ENCODE measurements at regions not wholly inside any gene's neighbourhood (a gene's known extent, or its start where the extent isn't known, plus 50 kb on each side); places are given as distances from the start of the nearest gene placed in this dataset.
A peak's percentile ranks its signal among the peaks of the same experiment; 100 is the strongest.

GRCh38 chr3:152717252-152717651 lies 117.7 kb upstream of the P2RY1 start:
- WGBS (ENCODE audit: insufficient coverage, low lambda C conversion rate): 50% methylated on average over 2 of the region's 3 CpGs
- DNase-seq: no peak
- Histone ChIP-seq H3K27me3 (ENCODE audit: control insufficient read depth, insufficient read depth, low read length) (no peaks in the 10 kb centered on the region), H3K4me3 (ENCODE audit: low read length) (no peak overlapping the region), H3K36me3 (ENCODE audit: control insufficient read depth, insufficient read depth, low read length) (no peaks in the 10 kb centered on the region), H3K27ac (ENCODE audit: low read length) (no peak overlapping the region), H3K9me3 (ENCODE audit: control insufficient read depth, low read depth, low read length) (no peaks in the 10 kb centered on the region), H3K4me1 (ENCODE audit: control insufficient read depth, insufficient read depth, low read length) (peaks cover 7% of the 10 kb centered on the region)

GRCh38 chr3:152718810-152719209 lies 116.1 kb upstream of the P2RY1 start:
- peak in 1 of 2 donors; percentile 20 for DNase-seq
- Histone ChIP-seq H3K27me3 (ENCODE audit: control insufficient read depth, insufficient read depth, low read length) (no peaks in the 10 kb centered on the region), H3K4me3 (ENCODE audit: low read length) (no peak overlapping the region), H3K36me3 (ENCODE audit: control insufficient read depth, insufficient read depth, low read length) (no peaks in the 10 kb centered on the region), H3K9me3 (ENCODE audit: control insufficient read depth, low read depth, low read length) (no peaks in the 10 kb centered on the region), H3K4me1 (ENCODE audit: control insufficient read depth, insufficient read depth, low read length) (peaks cover 11% of the 10 kb centered on the region), H3K27ac (ENCODE audit: low read length) (peak overlapping the region; percentile 6)

GRCh38 chr3:152719264-152719663 lies 115.7 kb upstream of the P2RY1 start:
- no peaks in the 10 kb centered on the region for H3K36me3 ChIP-seq (ENCODE audit: control insufficient read depth, insufficient read depth, low read length)

GRCh38 chr3:152720951-152721718 lies 113.8 kb upstream of the P2RY1 start:
- Histone ChIP-seq H3K27me3 (ENCODE audit: control insufficient read depth, insufficient read depth, low read length) (no peaks in the 10 kb centered on the region), H3K4me1 (ENCODE audit: control insufficient read depth, insufficient read depth, low read length) (peaks cover 19% of the 10 kb centered on the region), H3K27ac (ENCODE audit: low read length) (no peak overlapping the region), H3K9me3 (ENCODE audit: control insufficient read depth, low read depth, low read length) (no peaks in the 10 kb centered on the region), H3K36me3 (ENCODE audit: control insufficient read depth, insufficient read depth, low read length) (no peaks in the 10 kb centered on the region), H3K4me3 (ENCODE audit: low read length) (no peak overlapping the region)
- no peak for DNase-seq
- WGBS (ENCODE audit: insufficient coverage, low lambda C conversion rate): 87% methylated on average over 3 of the region's 4 CpGs

More at GRCh38 chr3:152719264-152719663, 115.7 kb upstream of the P2RY1 start:
- Histone ChIP-seq H3K4me3 (ENCODE audit: low read length) (no peak overlapping the region), H3K27ac (ENCODE audit: low read length) (peak overlapping the region; percentile 6), H3K9me3 (ENCODE audit: control insufficient read depth, low read depth, low read length) (no peaks in the 10 kb centered on the region), H3K4me1 (ENCODE audit: control insufficient read depth, insufficient read depth, low read length) (peaks cover 15% of the 10 kb centered on the region), H3K27me3 (ENCODE audit: control insufficient read depth, insufficient read depth, low read length) (no peaks in the 10 kb centered on the region)
- no CpG with 5 or more reads among the region's 2 CpGs for WGBS (ENCODE audit: insufficient coverage, low lambda C conversion rate)
- DNase-seq: peak; percentile 49 to 63

- Histone ChIP-seq H3K9me3 (ENCODE audit: control insufficient read depth, low read depth, low read length) (peaks cover 3% of the 10 kb centered on the region), H3K27me3 (ENCODE audit: control insufficient read depth, insufficient read depth, low read length) (no peaks in the 10 kb centered on the region), H3K4me3 (ENCODE audit: low read length) (no peak overlapping the region), H3K27ac (ENCODE audit: low read length) (peak overlapping the region; percentile 68), H3K36me3 (ENCODE audit: control insufficient read depth, insufficient read depth, low read length) (no peaks in the 10 kb centered on the region), H3K4me1 (ENCODE audit: control insufficient read depth, insufficient read depth, low read length) (peaks cover 12% of the 10 kb centered on the region)
- peak; percentile 61 to 83 for DNase-seq
- WGBS (ENCODE audit: insufficient coverage, low lambda C conversion rate): 17% methylated on average over 1 of the region's 1 CpG
Measured at GRCh38 chr3:152724270-152724669, 110.7 kb upstream of the P2RY1 start.

- no peak overlapping the region for H3K4me3 ChIP-seq (ENCODE audit: low read length)
- no peak for DNase-seq
- WGBS (ENCODE audit: insufficient coverage, low lambda C conversion rate): 57% methylated on average over 1 of the region's 2 CpGs
- H3K27me3 ChIP-seq (ENCODE audit: control insufficient read depth, insufficient read depth, low read length): no peaks in the 10 kb centered on the region
- no peaks in the 10 kb centered on the region for H3K36me3 ChIP-seq (ENCODE audit: control insufficient read depth, insufficient read depth, low read length)
- peaks cover 3% of the 10 kb centered on the region for H3K9me3 ChIP-seq (ENCODE audit: control insufficient read depth, low read depth, low read length)
- H3K4me1 ChIP-seq (ENCODE audit: control insufficient read depth, insufficient read depth, low read length): peaks cover 12% of the 10 kb centered on the region
- H3K27ac ChIP-seq (ENCODE audit: low read length): no peak overlapping the region
Measured at GRCh38 chr3:152728231-152728980, 106.5 kb upstream of the P2RY1 start.

GRCh38 chr3:152729906-152730305 lies 105.0 kb upstream of the P2RY1 start:
- Histone ChIP-seq H3K4me3 (ENCODE audit: low read length) (no peak overlapping the region), H3K27me3 (ENCODE audit: control insufficient read depth, insufficient read depth, low read length) (no peaks in the 10 kb centered on the region), H3K36me3 (ENCODE audit: control insufficient read depth, insufficient read depth, low read length) (no peaks in the 10 kb centered on the region), H3K4me1 (ENCODE audit: control insufficient read depth, insufficient read depth, low read length) (peaks cover 4% of the 10 kb centered on the region), H3K27ac (ENCODE audit: low read length) (no peak overlapping the region), H3K9me3 (ENCODE audit: control insufficient read depth, low read depth, low read length) (peaks cover 3% of the 10 kb centered on the region)
- WGBS (ENCODE audit: insufficient coverage, low lambda C conversion rate): 76% methylated on average over 3 of the region's 5 CpGs
- DNase-seq: no peak

GRCh38 chr3:152731511-152731910 lies 103.4 kb upstream of the P2RY1 start:
- Histone ChIP-seq H3K27ac (ENCODE audit: low read length) (no peak overlapping the region), H3K4me3 (ENCODE audit: low read length) (no peak overlapping the region), H3K27me3 (ENCODE audit: control insufficient read depth, insufficient read depth, low read length) (no peaks in the 10 kb centered on the region), H3K36me3 (ENCODE audit: control insufficient read depth, insufficient read depth, low read length) (no peaks in the 10 kb centered on the region), H3K4me1 (ENCODE audit: control insufficient read depth, insufficient read depth, low read length) (no peaks in the 10 kb centered on the region), H3K9me3 (ENCODE audit: control insufficient read depth, low read depth, low read length) (peaks cover 3% of the 10 kb centered on the region)
- WGBS (ENCODE audit: insufficient coverage, low lambda C conversion rate): no CpG with 5 or more reads among the region's 2 CpGs
- DNase-seq: no peak

- DNase-seq: no peak
Measured at GRCh38 chr3:152733584-152734119, 101.3 kb upstream of the P2RY1 start.

GRCh38 chr3:152737021-152737908 lies 97.7 kb upstream of the P2RY1 start:
- 100% methylated on average over 2 of the region's 6 CpGs for WGBS (ENCODE audit: insufficient coverage, low lambda C conversion rate)
- H3K9me3 ChIP-seq (ENCODE audit: control insufficient read depth, low read depth, low read length): no peaks in the 10 kb centered on the region
- H3K36me3 ChIP-seq (ENCODE audit: control insufficient read depth, insufficient read depth, low read length): no peaks in the 10 kb centered on the region
- H3K4me3 ChIP-seq (ENCODE audit: low read length): no peak overlapping the region
- no peak overlapping the region for H3K27ac ChIP-seq (ENCODE audit: low read length)
- DNase-seq: no peak
- H3K27me3 ChIP-seq (ENCODE audit: control insufficient read depth, insufficient read depth, low read length): no peaks in the 10 kb centered on the region
- no peaks in the 10 kb centered on the region for H3K4me1 ChIP-seq (ENCODE audit: control insufficient read depth, insufficient read depth, low read length)

More at GRCh38 chr3:152733584-152734119, 101.3 kb upstream of the P2RY1 start:
- WGBS (ENCODE audit: insufficient coverage, low lambda C conversion rate): 100% methylated on average over 1 of the region's 2 CpGs
- Histone ChIP-seq H3K4me1 (ENCODE audit: control insufficient read depth, insufficient read depth, low read length) (no peaks in the 10 kb centered on the region), H3K27me3 (ENCODE audit: control insufficient read depth, insufficient read depth, low read length) (no peaks in the 10 kb centered on the region), H3K27ac (ENCODE audit: low read length) (no peak overlapping the region), H3K36me3 (ENCODE audit: control insufficient read depth, insufficient read depth, low read length) (no peaks in the 10 kb centered on the region), H3K4me3 (ENCODE audit: low read length) (no peak overlapping the region), H3K9me3 (ENCODE audit: control insufficient read depth, low read depth, low read length) (no peaks in the 10 kb centered on the region)
